ENCODE measurements at regions not wholly inside any gene's neighbourhood (a gene's known extent, or its start where the extent isn't known, plus 50 kb on each side); places are given as distances from the start of the nearest gene placed in this dataset.
"Not testable (repeated sequence)": the region's sequence is repeated elsewhere in the genome, so short reads cannot be mapped to it uniquely, and the experiment has no call there.

- Histone ChIP-seq H3K27me3 (ENCODE audit: control insufficient read depth, insufficient read depth, low read length) (peaks cover 26% of the 10 kb centered on the region), H3K9me3 (replicated peaks; ENCODE audit: low read length) (no peaks in the 10 kb centered on the region), H3K9ac (ENCODE audit: low read depth, low read length) (no peak overlapping the region), H3K36me3 (ENCODE audit: insufficient read depth, low read length) (no peaks in the 10 kb centered on the region), H3K4me2 (ENCODE audit: low read length) (peak overlapping the region; percentile 25), H3K4me3 (ENCODE audit: low read length) (no peak overlapping the region), H3K4me1 (ENCODE audit: control insufficient read depth, insufficient read depth, low read length) (peaks cover 10% of the 10 kb centered on the region)
Observed at GRCh38 chr17:77796176-77796860, 162.2 kb upstream of the TNRC6C start.

- Histone ChIP-seq H3K4me1 (ENCODE audit: control insufficient read depth, insufficient read depth, low read length) (peaks cover 10% of the 10 kb centered on the region), H3K9me3 (replicated peaks; ENCODE audit: low read length) (no peaks in the 10 kb centered on the region), H3K36me3 (ENCODE audit: insufficient read depth, low read length) (no peaks in the 10 kb centered on the region)
Observed at GRCh38 chr17:77798031-77798430, 160.5 kb upstream of the TNRC6C start.

GRCh38 chr17:77798481-77798880 is 160.0 kb upstream of the TNRC6C start:
- Histone ChIP-seq H3K9ac (ENCODE audit: low read depth, low read length) (no peak overlapping the region), H3K4me1 (ENCODE audit: control insufficient read depth, insufficient read depth, low read length) (peaks cover 10% of the 10 kb centered on the region), H3K4me3 (ENCODE audit: low read length) (no peak overlapping the region), H3K36me3 (ENCODE audit: insufficient read depth, low read length) (no peaks in the 10 kb centered on the region), H3K27me3 (ENCODE audit: control insufficient read depth, insufficient read depth, low read length) (peaks cover 44% of the 10 kb centered on the region), H3K9me3 (replicated peaks; ENCODE audit: low read length) (no peaks in the 10 kb centered on the region), H3K4me2 (ENCODE audit: low read length) (no peak overlapping the region)

More at GRCh38 chr17:77798031-77798430, 160.5 kb upstream of the TNRC6C start:
- Histone ChIP-seq H3K27me3 (ENCODE audit: control insufficient read depth, insufficient read depth, low read length) (peaks cover 40% of the 10 kb centered on the region), H3K4me2 (ENCODE audit: low read length) (no peak overlapping the region), H3K4me3 (ENCODE audit: low read length) (no peak overlapping the region), H3K9ac (ENCODE audit: low read depth, low read length) (no peak overlapping the region)

GRCh38 chr17:77800816-77801215 is 157.7 kb upstream of the TNRC6C start:
- no peaks in the 10 kb centered on the region for H3K36me3 ChIP-seq (ENCODE audit: insufficient read depth, low read length)
- H3K9ac ChIP-seq (ENCODE audit: low read depth, low read length) = no peak overlapping the region
- no peaks in the 10 kb centered on the region for H3K9me3 ChIP-seq (replicated peaks; ENCODE audit: low read length)
- H3K27me3 ChIP-seq (ENCODE audit: control insufficient read depth, insufficient read depth, low read length) = peaks cover 47% of the 10 kb centered on the region
- no peak overlapping the region for H3K4me3 ChIP-seq (ENCODE audit: low read length)
- no peak overlapping the region for H3K4me2 ChIP-seq (ENCODE audit: low read length)
- H3K4me1 ChIP-seq (ENCODE audit: control insufficient read depth, insufficient read depth, low read length) = peaks cover 10% of the 10 kb centered on the region

- H3K4me3 ChIP-seq (ENCODE audit: low read length) = no peak overlapping the region
- H3K9ac ChIP-seq (ENCODE audit: low read depth, low read length) = no peak overlapping the region
- H3K36me3 ChIP-seq (ENCODE audit: insufficient read depth, low read length) = no peaks in the 10 kb centered on the region
- H3K9me3 ChIP-seq (replicated peaks; ENCODE audit: low read length) = no peaks in the 10 kb centered on the region
- H3K27me3 ChIP-seq (ENCODE audit: control insufficient read depth, insufficient read depth, low read length) = peaks cover 52% of the 10 kb centered on the region
- H3K4me2 ChIP-seq (ENCODE audit: low read length) = no peak overlapping the region
- peaks cover under 1% of the 10 kb centered on the region for H3K4me1 ChIP-seq (ENCODE audit: control insufficient read depth, insufficient read depth, low read length)
Observed at GRCh38 chr17:77801545-77802332, 156.8 kb upstream of the TNRC6C start.

- Histone ChIP-seq H3K4me1 (ENCODE audit: control insufficient read depth, insufficient read depth, low read length) (no peaks in the 10 kb centered on the region), H3K9ac (ENCODE audit: low read depth, low read length) (no peak overlapping the region), H3K4me3 (ENCODE audit: low read length) (no peak overlapping the region), H3K36me3 (ENCODE audit: insufficient read depth, low read length) (no peaks in the 10 kb centered on the region), H3K9me3 (replicated peaks; ENCODE audit: low read length) (no peaks in the 10 kb centered on the region), H3K27me3 (ENCODE audit: control insufficient read depth, insufficient read depth, low read length) (peaks cover 57% of the 10 kb centered on the region), H3K4me2 (ENCODE audit: low read length) (no peak overlapping the region)
Observed at GRCh38 chr17:77802333-77802615, 156.2 kb upstream of the TNRC6C start.

- no peaks in the 10 kb centered on the region for H3K4me1 ChIP-seq (ENCODE audit: control insufficient read depth, insufficient read depth, low read length)
- H3K9me3 ChIP-seq (replicated peaks; ENCODE audit: low read length) = no peaks in the 10 kb centered on the region
- no peak overlapping the region for H3K4me2 ChIP-seq (ENCODE audit: low read length)
- H3K36me3 ChIP-seq (ENCODE audit: insufficient read depth, low read length) = no peaks in the 10 kb centered on the region
- peaks cover 62% of the 10 kb centered on the region for H3K27me3 ChIP-seq (ENCODE audit: control insufficient read depth, insufficient read depth, low read length)
- H3K9ac ChIP-seq (ENCODE audit: low read depth, low read length) = no peak overlapping the region
- H3K4me3 ChIP-seq (ENCODE audit: low read length) = no peak overlapping the region
Observed at GRCh38 chr17:77802811-77803220, 155.7 kb upstream of the TNRC6C start.

- H3K4me2 ChIP-seq (ENCODE audit: low read length) = no peak overlapping the region
- no peak overlapping the region for H3K4me3 ChIP-seq (ENCODE audit: low read length)
- H3K36me3 ChIP-seq (ENCODE audit: insufficient read depth, low read length) = no peaks in the 10 kb centered on the region
- H3K27me3 ChIP-seq (ENCODE audit: control insufficient read depth, insufficient read depth, low read length) = peaks cover 71% of the 10 kb centered on the region
- no peak overlapping the region for H3K9ac ChIP-seq (ENCODE audit: low read depth, low read length)
- H3K4me1 ChIP-seq (ENCODE audit: control insufficient read depth, insufficient read depth, low read length) = no peaks in the 10 kb centered on the region
- H3K9me3 ChIP-seq (replicated peaks; ENCODE audit: low read length) = no peaks in the 10 kb centered on the region
Observed at GRCh38 chr17:77803726-77804125, 154.8 kb upstream of the TNRC6C start.

- H3K4me1 ChIP-seq (ENCODE audit: control insufficient read depth, insufficient read depth, low read length) = no peaks in the 10 kb centered on the region
- no peaks in the 10 kb centered on the region for H3K9me3 ChIP-seq (replicated peaks; ENCODE audit: low read length)
- H3K4me2 ChIP-seq (ENCODE audit: low read length) = no peak overlapping the region
- H3K4me3 ChIP-seq (ENCODE audit: low read length) = no peak overlapping the region
- no peak overlapping the region for H3K9ac ChIP-seq (ENCODE audit: low read depth, low read length)
- peaks cover 75% of the 10 kb centered on the region for H3K27me3 ChIP-seq (ENCODE audit: control insufficient read depth, insufficient read depth, low read length)
- no peaks in the 10 kb centered on the region for H3K36me3 ChIP-seq (ENCODE audit: insufficient read depth, low read length)
Observed at GRCh38 chr17:77804796-77805426, 153.6 kb upstream of the TNRC6C start.

GRCh38 chr17:77805970-77806369 is 152.5 kb upstream of the TNRC6C start:
- H3K36me3 ChIP-seq (ENCODE audit: insufficient read depth, low read length); H3K4me3 ChIP-seq (ENCODE audit: low read length); H3K9me3 ChIP-seq (replicated peaks; ENCODE audit: low read length); H3K4me2 ChIP-seq (ENCODE audit: low read length); H3K4me1 ChIP-seq (ENCODE audit: control insufficient read depth, insufficient read depth, low read length); H3K9ac ChIP-seq (ENCODE audit: low read depth, low read length): not testable (repeated sequence)
- peaks cover 69% of the 10 kb centered on the region for H3K27me3 ChIP-seq (ENCODE audit: control insufficient read depth, insufficient read depth, low read length)

GRCh38 chr17:77807051-77807745 is 151.3 kb upstream of the TNRC6C start:
- peaks cover 10% of the 10 kb centered on the region for H3K4me1 ChIP-seq (ENCODE audit: control insufficient read depth, insufficient read depth, low read length)
- H3K4me2 ChIP-seq (ENCODE audit: low read length) = no peak overlapping the region
- peaks cover 69% of the 10 kb centered on the region for H3K27me3 ChIP-seq (ENCODE audit: control insufficient read depth, insufficient read depth, low read length)
- no peak overlapping the region for H3K9ac ChIP-seq (ENCODE audit: low read depth, low read length)
- no peaks in the 10 kb centered on the region for H3K36me3 ChIP-seq (ENCODE audit: insufficient read depth, low read length)
- H3K9me3 ChIP-seq (replicated peaks; ENCODE audit: low read length) = no peaks in the 10 kb centered on the region
- H3K4me3 ChIP-seq (ENCODE audit: low read length) = no peak overlapping the region
